Adrenal gland (tissue), 9 donors: ENCODE measurements at regions not wholly inside any gene's neighbourhood (a gene's known extent, or its start where the extent isn't known, plus 50 kb on each side); places are given as distances from the start of the nearest gene placed in this dataset.

ENCODE experiments used
- DNase-seq, 7 donors: peaks; one replicate each; pipeline ENCODE4 v3.0.0-alpha.2; 2019 to 2020
- H3K27ac ChIP-seq, 5 donors: fragments of 200-600 bp; sonication (generic) in 4 of 5; 1 replicate in 3 of 5; 2 replicates in 2 of 5; pipeline versions ENCODE4 v1.5.1 to v1.8.0; 2016 to 2020; ENCODE audit warnings: mild to moderate bottlenecking in 1 of 5
- H3K27me3 ChIP-seq: fragments of 200-600 bp; 2 replicates; pipeline ENCODE4 v1.8.0; 2021
- H3K36me3 ChIP-seq, 2 donors: fragments of 200-600 bp; replicated peaks in 1 of 2; 1 replicate in 1 of 2; 2 replicates in 1 of 2; pipeline versions ENCODE4 v1.5.1 to v1.8.0; 2018 to 2022
- H3K4me1 ChIP-seq, 2 donors: fragments of 200-600 bp; replicated peaks in 1 of 2; 1 replicate in 1 of 2; 2 replicates in 1 of 2; pipeline versions ENCODE4 v1.5.1 to v1.8.0; 2018 to 2021
- H3K4me3 ChIP-seq, 4 donors: fragments of 200-600 bp; sonication (generic) in 3 of 4; one replicate each; pipeline ENCODE4 v1.5.1; 2016 to 2018
- H3K9me3 ChIP-seq, 3 donors: fragments of 200-600 bp; sonication (generic) in 1 of 3; replicated peaks in 1 of 3; 1 replicate in 2 of 3; 2 replicates in 1 of 3; pipeline versions ENCODE4 v1.5.1 to v1.8.0; 2016 to 2021
- CTCF ChIP-seq, 6 experiments: fragments of 450-650 bp in 4 of 6; fragments of 200-600 bp in 2 of 6; sonication (generic) in 1 of 6; IDR thresholded peaks; 1 replicate in 5 of 6; 2 replicates in 1 of 6; pipeline versions ENCODE4 v1.5.1 to v1.8.0; 2016 to 2021; ENCODE audit warnings: antibody characterized with exemption in 6 of 6, mild to moderate bottlenecking in 2 of 6, moderate library complexity in 1 of 6
- POLR2A ChIP-seq, 2 donors: fragments of 450-650 bp; IDR thresholded peaks; one replicate each; pipeline ENCODE4 v1.6.1; 2017; ENCODE audit warnings: antibody characterized with exemption in 2 of 2, mild to moderate bottlenecking in 2 of 2, moderate library complexity in 1 of 2
- WGBS, 4 donors: extraction: QIAGEN DNeasy Blood & Tissue Kit in 2 of 4; methylation state at CpG; one replicate each; pipeline versions ENCODE4 v1.1.5 to v1.1.7; 2013 to 2017; 5-methylcytosine and 5-hydroxymethylcytosine counted together
- intact Hi-C, 2 donors: fragments of 100-400 bp; cut with DNase I; formaldehyde crosslinking; loops; one replicate each; pipeline versions ENCODE4 v1.14.1 to v1.15.0; 2022 to 2023
- donor health status: healthy with polysubstance abuse.
- donor health status: Bipolar disorder and iron deficiency.
- donor health status: DM: yes; HTN: yes; CAD: no.
- donor health status: DM: no; HTN: no; CAD: no.
- donor health status: DM: no; HTN: no; CAD: no.

- TF ChIP-seq POLR2A (IDR thresholded peaks at IDR 0.05): no peak
- TF ChIP-seq CTCF (IDR thresholded peaks at IDR 0.05): no peak
- H3K27me3 ChIP-seq: no peaks in the 10 kb centered on the region
- no peaks in the 10 kb centered on the region for H3K36me3 ChIP-seq
- no peaks in the 10 kb centered on the region for H3K4me1 ChIP-seq
- DNase-seq: no peak
- no peak overlapping the region for H3K27ac ChIP-seq
- 86 to 100% (median 88%) methylated on average over 1 to 2 of the region's 2 CpGs for WGBS, 4 donors
- no peak overlapping the region for H3K4me3 ChIP-seq
- no peaks in the 10 kb centered on the region for H3K9me3 ChIP-seq
- intact Hi-C loops: no loop called here
Measured at GRCh38 chr2:176662753-176663152, 393.5 kb downstream of the MTX2 start.

GRCh38 chr2:176664478-176664877 is 395.2 kb downstream of the MTX2 start:
- DNase-seq: no peak
- Histone ChIP-seq H3K27ac (no peak overlapping the region), H3K4me1 (peaks cover 0 to 12% of the 10 kb centered on the region in 2 donors), H3K36me3 (no peaks in the 10 kb centered on the region), H3K9me3 (no peaks in the 10 kb centered on the region), H3K27me3 (no peaks in the 10 kb centered on the region), H3K4me3 (no peak overlapping the region)
- intact Hi-C loops: no loop called here
- 82 to 88% (median 85%) methylated on average over 4 of the region's 4 CpGs for WGBS, 4 donors
- TF ChIP-seq POLR2A (IDR thresholded peaks at IDR 0.05) (no peak), CTCF (IDR thresholded peaks at IDR 0.05) (no peak)

GRCh38 chr2:176665086-176665485 is 395.8 kb downstream of the MTX2 start:
- Histone ChIP-seq H3K36me3 (no peaks in the 10 kb centered on the region), H3K27ac (no peak overlapping the region), H3K4me1 (peaks cover 0 to 12% of the 10 kb centered on the region in 2 donors), H3K9me3 (no peaks in the 10 kb centered on the region), H3K27me3 (no peaks in the 10 kb centered on the region), H3K4me3 (no peak overlapping the region)
- no peak for DNase-seq
- TF ChIP-seq POLR2A (IDR thresholded peaks at IDR 0.05): no peak
- TF ChIP-seq CTCF (IDR thresholded peaks at IDR 0.05): no peak
- WGBS, 4 donors: 87 to 97% (median 93%) methylated on average over 1 of the region's 1 CpG
- intact Hi-C loops: no loop called here

GRCh38 chr2:176668912-176669311 is 399.7 kb downstream of the MTX2 start:
- DNase-seq: no peak
- Histone ChIP-seq H3K27ac (peak overlapping the region in 1 of 5 donors; percentile 32), H3K4me1 (peaks cover 0 to 22% of the 10 kb centered on the region in 2 donors), H3K9me3 (no peaks in the 10 kb centered on the region), H3K36me3 (no peaks in the 10 kb centered on the region), H3K4me3 (no peak overlapping the region), H3K27me3 (no peaks in the 10 kb centered on the region)
- TF ChIP-seq CTCF (IDR thresholded peaks at IDR 0.05): no peak
- no peak for TF ChIP-seq POLR2A (IDR thresholded peaks at IDR 0.05)
- intact Hi-C loops: no loop called here
